UCSD-AML1 (cell line): ENCODE measurements at regions not wholly inside any gene's neighbourhood (a gene's known extent, or its start where the extent isn't known, plus 50 kb on each side); places are given as distances from the start of the nearest gene placed in this dataset.
"Not testable (repeated sequence)": the region's sequence is repeated elsewhere in the genome, so short reads cannot be mapped to it uniquely, and the experiment has no call there.

Source experiments
- DNase-seq: peaks from one replicate; lab custom pipeline; 2025; ENCODE audit not compliant: unreplicated experiment; lab: John Stamatoyannopoulos, UW

GRCh38 chr2:5561006-5561405 lies 131.2 kb upstream of the SOX11 start:
- DNase-seq: no peak

- no peak for DNase-seq
Measured at GRCh38 chr2:5562426-5562825, 129.8 kb upstream of the SOX11 start.

- no peak for DNase-seq
Measured at GRCh38 chr2:5562865-5563264, 129.3 kb upstream of the SOX11 start.

- DNase-seq: no peak
Measured at GRCh38 chr2:5563411-5563810, 128.8 kb upstream of the SOX11 start.

- DNase-seq: no peak
Measured at GRCh38 chr2:5569256-5569655, 122.9 kb upstream of the SOX11 start.

- no peak for DNase-seq
Measured at GRCh38 chr2:5576015-5576414, 116.2 kb upstream of the SOX11 start.

GRCh38 chr2:5587766-5588165 lies 104.4 kb upstream of the SOX11 start:
- no peak for DNase-seq

GRCh38 chr2:5588601-5589000 lies 103.6 kb upstream of the SOX11 start:
- no peak for DNase-seq

- DNase-seq: no peak
Measured at GRCh38 chr2:5589183-5589582, 103.0 kb upstream of the SOX11 start.

GRCh38 chr2:5590886-5591285 lies 101.3 kb upstream of the SOX11 start:
- no peak for DNase-seq

- DNase-seq: no peak
Measured at GRCh38 chr2:5592916-5593315, 99.3 kb upstream of the SOX11 start.

- no peak for DNase-seq
Measured at GRCh38 chr2:5594249-5594695, 97.9 kb upstream of the SOX11 start.

- no peak for DNase-seq
Measured at GRCh38 chr2:5596868-5597267, 95.3 kb upstream of the SOX11 start.

GRCh38 chr2:5598156-5598555 lies 94.0 kb upstream of the SOX11 start:
- no peak for DNase-seq

GRCh38 chr2:5609201-5609600 lies 83.0 kb upstream of the SOX11 start:
- DNase-seq: no peak

GRCh38 chr2:5612666-5613065 lies 79.5 kb upstream of the SOX11 start:
- DNase-seq: no peak

GRCh38 chr2:5616019-5616418 lies 76.2 kb upstream of the SOX11 start:
- no peak for DNase-seq

- no peak for DNase-seq
Measured at GRCh38 chr2:5617358-5617757, 74.8 kb upstream of the SOX11 start.

- no peak for DNase-seq
Measured at GRCh38 chr2:5617796-5618195, 74.4 kb upstream of the SOX11 start.

- DNase-seq: no peak
Measured at GRCh38 chr2:5618271-5618670, 73.9 kb upstream of the SOX11 start.

- not testable (repeated sequence) for DNase-seq
Measured at GRCh38 chr2:5625556-5626065, 66.6 kb upstream of the SOX11 start.

- not testable (repeated sequence) for DNase-seq
Measured at GRCh38 chr2:5628484-5628883, 63.7 kb upstream of the SOX11 start.

GRCh38 chr2:5629510-5629909 lies 62.7 kb upstream of the SOX11 start:
- not testable (repeated sequence) for DNase-seq

- DNase-seq: not testable (repeated sequence)
Measured at GRCh38 chr2:5637051-5637450, 55.1 kb upstream of the SOX11 start.
